Heart left ventricle (tissue), 13 donors: ENCODE measurements at regions not wholly inside any gene's neighbourhood (a gene's known extent, or its start where the extent isn't known, plus 50 kb on each side); places are given as distances from the start of the nearest gene placed in this dataset.

Experiments
- POLR2A ChIP-seq, 2 donors: fragments of 450-650 bp; IDR thresholded peaks; one replicate each; pipeline ENCODE4 v1.6.1; 2017; ENCODE audit warnings: antibody characterized with exemption in 2 of 2, mild to moderate bottlenecking in 2 of 2, moderate library complexity in 2 of 2
- TF ChIP-seq, protein P1 (sequence below), 12 donors: fragments of 200-600 bp; sonication (generic) in 4 of 12; IDR thresholded peaks; one replicate each; pipeline versions ENCODE4 v1.5.0 to v1.8.0; 2018 to 2022; ENCODE audit warnings: antibody characterized with exemption in 12 of 12, mild to moderate bottlenecking in 5 of 12
- donor health status: ischemic (EF 13 %, LVEDD 7.1; RV severe dilation, severe dysfunction).
- donor health status: DM: no; HTN: yes; CAD: no.
- donor health status: DM: no; HTN: no; CAD: no.
- donor health status: ischemic (EF 25% LVEDD 6.9; RV normal size, moderate dysfunction).
- donor health status: ischemic (EF 25% LVEDD 5.7; RV mildly dilated, moderate dysfunction).
- donor health status: ischemic (EF 35%, LVEDD 5.7; RV mildly dilated, moderate dysfunction).
- donor health status: nonischemic (EF 11% LVEDD 7.7; RV severe dilation, severe dysfunction).
- donor health status: DM: yes; HTN: yes; CAD: no.
- donor health status: PGD.
- donor health status: ischemic (EF 29% LVEDD 5.4; RV normal size, mild dysfunction).
- donor health status: nonischemic (EF 23%, LVEDD 6.1; RV moderate dilation, normal function).

DNA sequence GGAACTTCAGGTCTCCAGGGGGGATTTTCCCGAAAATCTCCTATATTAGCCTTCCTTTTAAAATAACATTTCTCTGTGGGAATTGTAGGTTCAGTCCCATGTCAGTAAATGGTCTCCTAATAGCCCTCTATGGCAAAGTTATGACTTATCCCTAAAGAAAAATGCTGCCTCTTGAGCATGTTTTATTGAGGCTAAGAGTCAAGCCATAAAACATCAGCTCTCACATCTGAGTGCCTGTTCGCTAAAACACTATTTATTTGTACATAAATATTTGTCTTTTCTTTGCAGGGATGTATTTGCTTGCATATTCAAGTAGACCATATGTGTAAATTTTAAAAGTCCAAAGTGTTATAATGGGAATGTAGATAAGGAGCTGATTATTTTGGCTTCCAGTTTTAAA is 160.4 kb downstream of the PRDM6 start:
- TF ChIP-seq, protein P1, sequence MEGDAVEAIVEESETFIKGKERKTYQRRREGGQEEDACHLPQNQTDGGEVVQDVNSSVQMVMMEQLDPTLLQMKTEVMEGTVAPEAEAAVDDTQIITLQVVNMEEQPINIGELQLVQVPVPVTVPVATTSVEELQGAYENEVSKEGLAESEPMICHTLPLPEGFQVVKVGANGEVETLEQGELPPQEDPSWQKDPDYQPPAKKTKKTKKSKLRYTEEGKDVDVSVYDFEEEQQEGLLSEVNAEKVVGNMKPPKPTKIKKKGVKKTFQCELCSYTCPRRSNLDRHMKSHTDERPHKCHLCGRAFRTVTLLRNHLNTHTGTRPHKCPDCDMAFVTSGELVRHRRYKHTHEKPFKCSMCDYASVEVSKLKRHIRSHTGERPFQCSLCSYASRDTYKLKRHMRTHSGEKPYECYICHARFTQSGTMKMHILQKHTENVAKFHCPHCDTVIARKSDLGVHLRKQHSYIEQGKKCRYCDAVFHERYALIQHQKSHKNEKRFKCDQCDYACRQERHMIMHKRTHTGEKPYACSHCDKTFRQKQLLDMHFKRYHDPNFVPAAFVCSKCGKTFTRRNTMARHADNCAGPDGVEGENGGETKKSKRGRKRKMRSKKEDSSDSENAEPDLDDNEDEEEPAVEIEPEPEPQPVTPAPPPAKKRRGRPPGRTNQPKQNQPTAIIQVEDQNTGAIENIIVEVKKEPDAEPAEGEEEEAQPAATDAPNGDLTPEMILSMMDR (IDR thresholded peaks at IDR 0.05): no peak
- no peak for TF ChIP-seq POLR2A (IDR thresholded peaks at IDR 0.05)
